ENCODE measurements at regions not wholly inside any gene's neighbourhood (a gene's known extent, or its start where the extent isn't known, plus 50 kb on each side); places are given as distances from the start of the nearest gene placed in this dataset.

DNA sequence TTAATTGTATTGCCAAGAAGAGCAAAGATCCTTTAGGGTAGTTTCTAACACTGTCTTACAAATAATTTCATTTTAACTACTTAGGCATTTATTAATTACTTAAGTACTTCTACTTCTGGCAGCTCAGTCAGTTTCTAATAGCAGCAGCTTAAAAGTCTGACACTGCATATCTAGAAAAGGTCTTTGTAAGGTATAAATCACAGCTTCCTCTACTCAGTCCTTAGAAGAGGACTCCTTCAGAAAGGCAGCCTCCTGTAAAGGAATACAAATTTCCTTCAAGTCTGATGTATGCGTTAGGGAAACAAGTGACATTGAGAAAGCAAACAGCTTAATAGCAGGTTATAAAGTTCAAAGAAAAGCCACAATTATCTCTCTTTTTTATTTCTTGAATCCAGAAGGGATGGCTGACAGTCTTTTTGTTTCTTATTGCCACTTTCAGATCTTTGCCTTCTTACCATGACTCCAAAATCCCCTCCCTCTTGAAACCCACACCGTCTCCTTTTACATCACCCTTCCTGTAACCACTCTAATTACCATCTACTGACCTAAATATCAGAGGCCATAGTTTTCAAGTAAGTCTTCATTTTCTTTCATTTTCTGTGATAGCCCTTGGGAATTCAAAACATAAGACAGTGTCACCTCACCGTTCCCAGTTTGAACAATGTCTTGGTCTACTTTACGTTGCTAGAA, 109.5 kb downstream of the CGGBP1 start:
- TF ChIP-seq, protein P1, sequence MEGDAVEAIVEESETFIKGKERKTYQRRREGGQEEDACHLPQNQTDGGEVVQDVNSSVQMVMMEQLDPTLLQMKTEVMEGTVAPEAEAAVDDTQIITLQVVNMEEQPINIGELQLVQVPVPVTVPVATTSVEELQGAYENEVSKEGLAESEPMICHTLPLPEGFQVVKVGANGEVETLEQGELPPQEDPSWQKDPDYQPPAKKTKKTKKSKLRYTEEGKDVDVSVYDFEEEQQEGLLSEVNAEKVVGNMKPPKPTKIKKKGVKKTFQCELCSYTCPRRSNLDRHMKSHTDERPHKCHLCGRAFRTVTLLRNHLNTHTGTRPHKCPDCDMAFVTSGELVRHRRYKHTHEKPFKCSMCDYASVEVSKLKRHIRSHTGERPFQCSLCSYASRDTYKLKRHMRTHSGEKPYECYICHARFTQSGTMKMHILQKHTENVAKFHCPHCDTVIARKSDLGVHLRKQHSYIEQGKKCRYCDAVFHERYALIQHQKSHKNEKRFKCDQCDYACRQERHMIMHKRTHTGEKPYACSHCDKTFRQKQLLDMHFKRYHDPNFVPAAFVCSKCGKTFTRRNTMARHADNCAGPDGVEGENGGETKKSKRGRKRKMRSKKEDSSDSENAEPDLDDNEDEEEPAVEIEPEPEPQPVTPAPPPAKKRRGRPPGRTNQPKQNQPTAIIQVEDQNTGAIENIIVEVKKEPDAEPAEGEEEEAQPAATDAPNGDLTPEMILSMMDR (optimal IDR thresholded peaks at IDR 0.05 in 1 of 3, IDR thresholded peaks at IDR 0.05 in 1 of 3, conservative IDR thresholded peaks at IDR 0.05 in 1 of 3; ENCODE audit: extremely low read depth in 1 of 3, insufficient read depth in 2 of 3, low read length in 3 of 3), result no peak
- no peak for TF ChIP-seq EZH2 (IDR thresholded peaks at IDR 0.05; ENCODE audit: low read length)

Data from keratinocyte (primary cell).